GM12801 (cell line): ENCODE measurements at regions not wholly inside any gene's neighbourhood (a gene's known extent, or its start where the extent isn't known, plus 50 kb on each side); places are given as distances from the start of the nearest gene placed in this dataset.

Experiments
- TF ChIP-seq, protein P1 (sequence below): IDR thresholded peaks from one replicate; pipeline ENCODE4 v1.5.1; 2011; ENCODE audit warnings: control low read depth; ENCODE audit not compliant: insufficient read length; ENCODE audit errors: extremely low read depth

DNA sequence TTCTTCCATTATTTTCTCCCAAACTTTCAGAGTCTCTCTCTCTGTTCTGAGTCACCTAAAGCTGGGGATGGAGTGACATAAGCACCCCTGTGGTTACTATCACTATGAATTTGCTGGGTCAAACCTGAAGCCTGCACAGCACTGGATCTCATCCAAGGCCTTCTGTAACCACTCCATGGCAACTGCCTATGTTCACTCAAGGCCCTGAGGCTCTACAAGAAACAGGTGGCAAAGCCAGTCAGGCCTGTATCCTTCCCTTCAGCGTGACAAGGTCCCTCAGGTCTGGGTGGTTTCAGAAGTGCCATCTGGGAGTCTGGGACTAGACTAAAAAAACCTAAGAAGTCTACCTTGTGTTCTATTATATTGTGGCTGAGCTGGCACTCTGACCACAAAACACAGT, 1278.8 kb upstream of the EYS start:
- TF ChIP-seq, protein P1, sequence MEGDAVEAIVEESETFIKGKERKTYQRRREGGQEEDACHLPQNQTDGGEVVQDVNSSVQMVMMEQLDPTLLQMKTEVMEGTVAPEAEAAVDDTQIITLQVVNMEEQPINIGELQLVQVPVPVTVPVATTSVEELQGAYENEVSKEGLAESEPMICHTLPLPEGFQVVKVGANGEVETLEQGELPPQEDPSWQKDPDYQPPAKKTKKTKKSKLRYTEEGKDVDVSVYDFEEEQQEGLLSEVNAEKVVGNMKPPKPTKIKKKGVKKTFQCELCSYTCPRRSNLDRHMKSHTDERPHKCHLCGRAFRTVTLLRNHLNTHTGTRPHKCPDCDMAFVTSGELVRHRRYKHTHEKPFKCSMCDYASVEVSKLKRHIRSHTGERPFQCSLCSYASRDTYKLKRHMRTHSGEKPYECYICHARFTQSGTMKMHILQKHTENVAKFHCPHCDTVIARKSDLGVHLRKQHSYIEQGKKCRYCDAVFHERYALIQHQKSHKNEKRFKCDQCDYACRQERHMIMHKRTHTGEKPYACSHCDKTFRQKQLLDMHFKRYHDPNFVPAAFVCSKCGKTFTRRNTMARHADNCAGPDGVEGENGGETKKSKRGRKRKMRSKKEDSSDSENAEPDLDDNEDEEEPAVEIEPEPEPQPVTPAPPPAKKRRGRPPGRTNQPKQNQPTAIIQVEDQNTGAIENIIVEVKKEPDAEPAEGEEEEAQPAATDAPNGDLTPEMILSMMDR, result no peak

DNA sequence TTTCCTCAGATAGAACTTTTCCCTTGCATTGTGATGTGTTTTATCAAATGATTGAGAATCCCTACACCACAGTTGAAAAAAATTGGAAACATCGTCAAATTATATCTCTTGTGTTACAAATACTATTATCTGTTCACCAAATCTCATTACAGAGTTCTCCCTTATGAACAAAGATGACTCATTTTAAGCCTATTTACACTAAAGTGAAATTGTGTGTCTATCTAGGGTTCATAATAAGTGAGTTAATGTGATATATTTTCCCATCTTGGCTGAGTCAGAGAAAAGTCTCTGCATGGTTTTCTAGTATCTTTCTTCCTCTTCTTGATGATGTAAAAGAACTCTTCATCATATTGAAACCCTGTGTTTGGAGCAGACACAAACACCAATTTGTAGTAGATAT, 1263.3 kb upstream of the EYS start:
- TF ChIP-seq, protein P1, result no peak

DNA sequence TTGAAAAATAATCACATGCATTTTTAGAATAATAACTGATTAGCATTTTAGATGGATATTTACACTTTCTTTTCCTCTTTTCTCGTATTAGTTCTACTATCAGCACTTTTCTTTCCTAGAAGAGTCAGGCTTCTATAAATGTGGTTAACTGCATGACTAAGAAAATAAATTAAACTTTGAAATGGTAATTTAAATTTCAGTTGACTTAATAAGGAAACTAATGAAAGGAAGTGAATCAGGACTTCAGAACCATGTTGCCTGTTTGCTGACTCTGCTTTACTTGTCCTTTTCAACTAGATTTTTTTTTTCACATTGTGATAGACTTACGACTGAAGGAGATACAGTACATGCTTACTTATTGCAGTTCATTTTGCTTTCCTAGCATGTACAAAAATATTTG, 1258.2 kb upstream of the EYS start:
- TF ChIP-seq, protein P1, result no peak

DNA sequence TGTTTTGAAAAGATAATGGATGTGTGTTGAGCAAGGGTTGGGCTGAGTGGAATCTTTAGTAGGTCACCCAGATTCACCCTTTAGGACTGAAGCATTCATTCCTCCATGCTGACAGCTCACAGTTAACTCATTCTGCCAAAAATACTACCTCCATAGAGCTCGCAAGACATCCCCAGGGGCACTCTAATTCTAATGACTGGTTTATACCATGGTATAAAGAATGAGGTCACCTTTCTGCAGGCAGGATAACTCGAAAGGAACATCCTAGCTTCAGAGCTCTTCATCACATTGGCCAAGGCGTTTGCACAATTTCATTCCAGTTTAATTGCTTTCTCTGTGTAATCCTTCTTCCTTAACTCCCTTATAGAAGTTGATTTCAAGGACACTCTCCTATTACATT, 1257.2 kb upstream of the EYS start:
- TF ChIP-seq, protein P1, result no peak

DNA sequence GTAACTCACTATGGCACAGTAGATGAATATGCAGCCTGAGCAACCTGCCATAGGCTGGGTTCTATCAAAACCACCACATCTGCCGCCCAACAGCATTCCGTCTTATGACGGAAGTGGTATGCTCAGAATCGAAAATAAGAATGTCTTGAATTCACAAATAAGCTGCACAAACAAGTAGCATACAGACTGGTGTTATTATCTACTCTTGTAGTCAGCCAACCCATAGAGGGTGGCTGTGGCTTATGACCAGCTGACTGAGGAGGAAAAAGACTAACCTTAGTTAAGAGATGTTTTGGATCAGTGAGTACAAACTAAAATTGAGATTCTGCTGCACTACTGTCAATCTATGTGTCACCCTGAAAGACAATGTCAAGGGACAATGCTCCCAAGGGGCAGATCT, 1255.1 kb upstream of the EYS start:
- TF ChIP-seq, protein P1, result no peak

DNA sequence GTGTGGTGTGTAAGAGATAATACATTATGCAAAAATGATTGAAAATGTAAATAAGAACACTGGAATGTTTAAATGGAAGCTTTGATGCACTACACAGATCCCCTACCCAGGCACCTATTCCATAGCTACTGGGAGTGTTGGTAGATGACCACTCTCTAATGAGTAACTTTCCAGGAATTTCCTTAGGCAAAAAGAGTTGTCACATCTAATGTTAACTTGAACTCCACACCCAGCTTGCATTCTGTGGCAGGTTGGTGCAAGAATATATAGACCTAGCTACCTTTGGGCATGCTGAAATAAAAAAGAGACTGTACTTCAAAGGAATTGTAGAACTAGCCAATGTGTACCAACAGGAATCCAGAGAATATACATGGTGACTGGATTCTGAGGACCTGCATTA, 1254.2 kb upstream of the EYS start:
- TF ChIP-seq, protein P1, result no peak

DNA sequence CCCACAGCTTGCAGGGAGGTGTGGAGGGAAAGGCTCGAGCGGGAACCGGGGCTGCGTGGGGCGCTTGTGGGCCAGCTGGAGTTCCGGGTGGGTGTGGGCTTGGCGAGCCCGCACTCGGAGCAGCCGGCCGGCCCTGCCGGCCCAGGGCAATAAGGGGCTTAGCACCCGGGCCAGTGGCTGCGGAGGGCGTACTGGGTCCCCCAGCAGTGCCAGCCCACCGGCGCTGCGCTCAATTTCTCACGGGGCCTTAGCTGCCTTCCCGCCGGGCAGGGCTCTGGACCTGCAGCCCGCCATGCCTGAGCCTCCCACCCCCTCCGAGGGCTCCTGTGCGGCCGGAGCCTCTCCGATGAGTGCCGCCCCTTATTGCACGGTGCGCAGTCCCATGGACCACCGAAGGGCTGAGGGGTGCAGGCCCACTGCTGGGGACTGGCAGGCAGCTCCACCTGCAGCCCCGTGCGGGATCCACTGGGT, 1242.2 kb upstream of the EYS start:
- TF ChIP-seq, protein P1, result no peak

DNA sequence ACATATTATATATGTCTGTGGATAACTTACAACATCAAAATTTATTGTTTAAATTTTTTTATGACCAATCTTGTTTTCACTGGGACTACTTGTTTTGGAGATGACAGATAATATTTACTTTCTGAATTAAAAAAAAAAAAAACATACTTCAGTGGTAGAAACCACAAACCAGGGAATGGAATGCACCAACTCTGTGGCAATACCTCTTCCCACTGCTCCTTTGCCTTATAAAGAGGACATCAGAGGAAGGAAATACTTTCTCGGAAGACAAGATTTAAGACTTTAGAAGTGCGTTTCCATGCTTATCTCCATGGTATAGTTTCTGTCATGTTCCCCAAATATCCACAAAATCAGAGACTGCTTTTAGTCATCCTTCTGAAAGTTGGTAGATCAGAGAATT, 1241.1 kb upstream of the EYS start:
- TF ChIP-seq, protein P1, result no peak
